H1 (cell line): ENCODE measurements at regions not wholly inside any gene's neighbourhood (a gene's known extent, or its start where the extent isn't known, plus 50 kb on each side); places are given as distances from the start of the nearest gene placed in this dataset.

Source experiments
- HDAC6 ChIP-seq: IDR thresholded peaks from one replicate; pipeline ENCODE4 v1.7.1; 2012; ENCODE audit warnings: low read depth, mild to moderate bottlenecking, inconsistent platforms, low read length, moderate library complexity
- SIN3A ChIP-seq, 2 experiments: IDR thresholded peaks in 1 of 2; conservative IDR thresholded peaks in 1 of 2; 2 replicates each; pipeline ENCODE4 v1.6.1; 2011 to 2012; ENCODE audit warnings: low read length in 2 of 2, improper control_type of control experiment in 1 of 2, low read depth in 1 of 2, mild to moderate bottlenecking in 1 of 2
- TEAD4 ChIP-seq: IDR thresholded peaks from 2 replicates; pipeline ENCODE4 v1.6.1; 2012; ENCODE audit warnings: low read depth, low read length, inconsistent platforms, mixed read lengths
- TF ChIP-seq, protein P1 (sequence below), 3 experiments: IDR thresholded peaks; 1 replicate in 2 of 3; 2 replicates in 1 of 3; pipeline versions ENCODE4 v1.5.1 to v1.6.1; 2011; ENCODE audit warnings: low read length in 3 of 3, mild to moderate bottlenecking in 3 of 3, inconsistent platforms in 2 of 3, low read depth in 1 of 3, moderate library complexity in 1 of 3; ENCODE audit not compliant: insufficient read depth in 1 of 3; ENCODE audit errors: control extremely low read depth in 1 of 3

DNA sequence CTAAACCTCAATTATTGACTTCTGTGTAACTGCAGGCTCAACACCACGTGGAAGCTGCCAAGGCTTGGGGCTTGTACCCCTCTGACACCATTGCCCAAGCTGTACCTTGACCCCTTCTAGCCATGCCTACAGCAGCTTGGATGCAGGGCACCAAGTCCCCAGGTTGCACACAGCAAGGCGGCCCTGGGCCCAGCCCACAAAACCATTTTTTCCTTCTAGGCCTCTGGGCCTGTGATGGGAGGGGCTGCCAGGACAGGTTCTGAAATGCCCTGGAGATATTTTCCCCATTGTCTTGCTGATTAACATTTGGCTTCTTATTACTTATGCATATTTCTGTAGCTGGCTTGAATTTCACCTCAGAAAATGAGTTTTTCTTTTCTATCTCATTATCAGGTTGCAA is 610.0 kb upstream of the LRRN3 start (continued):
- TF ChIP-seq, protein P1, sequence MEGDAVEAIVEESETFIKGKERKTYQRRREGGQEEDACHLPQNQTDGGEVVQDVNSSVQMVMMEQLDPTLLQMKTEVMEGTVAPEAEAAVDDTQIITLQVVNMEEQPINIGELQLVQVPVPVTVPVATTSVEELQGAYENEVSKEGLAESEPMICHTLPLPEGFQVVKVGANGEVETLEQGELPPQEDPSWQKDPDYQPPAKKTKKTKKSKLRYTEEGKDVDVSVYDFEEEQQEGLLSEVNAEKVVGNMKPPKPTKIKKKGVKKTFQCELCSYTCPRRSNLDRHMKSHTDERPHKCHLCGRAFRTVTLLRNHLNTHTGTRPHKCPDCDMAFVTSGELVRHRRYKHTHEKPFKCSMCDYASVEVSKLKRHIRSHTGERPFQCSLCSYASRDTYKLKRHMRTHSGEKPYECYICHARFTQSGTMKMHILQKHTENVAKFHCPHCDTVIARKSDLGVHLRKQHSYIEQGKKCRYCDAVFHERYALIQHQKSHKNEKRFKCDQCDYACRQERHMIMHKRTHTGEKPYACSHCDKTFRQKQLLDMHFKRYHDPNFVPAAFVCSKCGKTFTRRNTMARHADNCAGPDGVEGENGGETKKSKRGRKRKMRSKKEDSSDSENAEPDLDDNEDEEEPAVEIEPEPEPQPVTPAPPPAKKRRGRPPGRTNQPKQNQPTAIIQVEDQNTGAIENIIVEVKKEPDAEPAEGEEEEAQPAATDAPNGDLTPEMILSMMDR (IDR thresholded peaks at IDR 0.05; ENCODE audit: control extremely low read depth in 1 of 3, insufficient read depth in 1 of 3, low read depth in 1 of 3, low read length in 3 of 3) = no peak
- TF ChIP-seq TEAD4 = no peak
- TF ChIP-seq SIN3A (conservative IDR thresholded peaks at IDR 0.05 in 1 of 2, IDR thresholded peaks at IDR 0.05 in 1 of 2; ENCODE audit: low read depth in 1 of 2, low read length in 2 of 2) = no peak
- no peak for TF ChIP-seq HDAC6
